HEK293 (cell line): ENCODE measurements at regions not wholly inside any gene's neighbourhood (a gene's known extent, or its start where the extent isn't known, plus 50 kb on each side); places are given as distances from the start of the nearest gene placed in this dataset.

Source experiments
- CTCF ChIA-PET: fragments of 350-600 bp; formaldehyde crosslinking; extraction: SDS; loops from one replicate; lab custom pipeline; 2021; ENCODE audit warnings: antibody characterized with exemption; lab: Yijun Ruan, JAX
- POLR2A ChIA-PET: fragments of 300-600 bp; formaldehyde crosslinking; extraction: SDS; loops from one replicate; lab custom pipeline; 2020; ENCODE audit warnings: antibody characterized with exemption, inconsistent platforms; lab: Yijun Ruan, JAX
- H3K27ac ChIP-seq: fragments of 200-500 bp; sonication (Bioruptor generic); 2 replicates; pipeline ENCODE4 v1.5.1; 2014; ENCODE audit warnings: low read depth, low read length, control low read depth, inconsistent platforms; ENCODE audit errors: extremely low read depth
- H3K36me3 ChIP-seq, 2 experiments: fragments of 200-500 bp in 1 of 2; sonication (Bioruptor generic) in 1 of 2; 1 replicate in 1 of 2; 2 replicates in 1 of 2; pipeline ENCODE4 v1.5.1; 2014 to 2017; ENCODE audit warnings: inconsistent platforms in 2 of 2, low read length in 2 of 2; ENCODE audit not compliant: control insufficient read depth in 2 of 2, insufficient read depth in 1 of 2
- H3K4me1 ChIP-seq: fragments of 200-500 bp; sonication (Bioruptor generic); 2 replicates; pipeline ENCODE4 v1.5.1; 2014; ENCODE audit warnings: mild to moderate bottlenecking, low read length, inconsistent platforms; ENCODE audit not compliant: control insufficient read depth, insufficient read depth
- H3K4me3 ChIP-seq: 2 replicates; pipeline ENCODE4 v1.5.1; 2011; ENCODE audit warnings: low read depth, mild to moderate bottlenecking, control low read depth, low read length, moderate library complexity
- H3K9me3 ChIP-seq: fragments of 200-500 bp; sonication (Bioruptor generic); 2 replicates; pipeline ENCODE4 v1.5.1; 2014; ENCODE audit warnings: low read depth, low read length, inconsistent platforms; ENCODE audit not compliant: control insufficient read depth, insufficient read depth
- ATF2 ChIP-seq: fragments of 450-650 bp; formaldehyde crosslinking; IDR thresholded peaks from 2 replicates; pipeline ENCODE4 v1.5.1; 2016; ENCODE audit warnings: missing biosample characterization, missing genetic modification characterization, low read depth
- GLIS1 ChIP-seq: fragments of 450-650 bp; formaldehyde crosslinking; IDR thresholded peaks from 2 replicates; pipeline ENCODE4 v1.5.1; 2016; ENCODE audit warnings: missing biosample characterization, missing genetic modification characterization
- IKZF3 ChIP-seq: fragments of 450-650 bp; IDR thresholded peaks from 2 replicates; pipeline ENCODE4 v1.5.0; 2018; ENCODE audit warnings: missing biosample characterization, mild to moderate bottlenecking, missing genetic modification characterization, moderate library complexity
- KLF10 ChIP-seq: fragments of 450-650 bp; IDR thresholded peaks from 2 replicates; pipeline ENCODE4 v1.5.1; 2018; ENCODE audit warnings: missing biosample characterization, mild to moderate bottlenecking, missing genetic modification characterization
- KLF7 ChIP-seq: fragments of 450-650 bp; formaldehyde crosslinking; IDR thresholded peaks from 2 replicates; pipeline ENCODE4 v1.5.1; 2016; ENCODE audit warnings: missing biosample characterization, missing genetic modification characterization, borderline replicate concordance
- MYNN ChIP-seq: fragments of 450-650 bp; formaldehyde crosslinking; IDR thresholded peaks from 2 replicates; pipeline ENCODE4 v1.5.1; 2016; ENCODE audit warnings: missing biosample characterization, missing genetic modification characterization, borderline replicate concordance
- OSR2 ChIP-seq: fragments of 450-650 bp; formaldehyde crosslinking; IDR thresholded peaks from 2 replicates; pipeline ENCODE4 v1.5.1; 2016; ENCODE audit warnings: missing biosample characterization, missing genetic modification characterization
- PRDM1 ChIP-seq: fragments of 450-650 bp; formaldehyde crosslinking; IDR thresholded peaks from 2 replicates; pipeline ENCODE4; 2016; ENCODE audit warnings: missing biosample characterization, missing genetic modification characterization
- PRDM10 ChIP-seq: fragments of 450-650 bp; formaldehyde crosslinking; IDR thresholded peaks from 2 replicates; pipeline ENCODE4 v1.5.1; 2016; ENCODE audit warnings: missing biosample characterization, missing genetic modification characterization
- ZBTB21 ChIP-seq: fragments of 450-650 bp; formaldehyde crosslinking; IDR thresholded peaks from 2 replicates; pipeline ENCODE4 v1.5.1; 2017; ENCODE audit warnings: missing biosample characterization, missing genetic modification characterization
- ZBTB7A ChIP-seq: fragments of 450-650 bp; formaldehyde crosslinking; IDR thresholded peaks from 2 replicates; pipeline ENCODE4 v1.5.1; 2016; ENCODE audit warnings: low read depth, missing biosample characterization, missing genetic modification characterization
- ZBTB8A ChIP-seq: fragments of 450-650 bp; formaldehyde crosslinking; IDR thresholded peaks from 2 replicates; pipeline ENCODE4 v1.5.1; 2016; ENCODE audit warnings: missing biosample characterization, missing genetic modification characterization
- ZEB2 ChIP-seq: fragments of 450-650 bp; formaldehyde crosslinking; IDR thresholded peaks from 2 replicates; pipeline ENCODE4 v1.5.1; 2016; ENCODE audit warnings: missing biosample characterization, missing genetic modification characterization
- ZNF140 ChIP-seq: fragments of 450-650 bp; formaldehyde crosslinking; IDR thresholded peaks from 2 replicates; pipeline ENCODE4 v1.5.1; 2016; ENCODE audit warnings: missing biosample characterization, missing genetic modification characterization
- ZNF335 ChIP-seq: fragments of 450-650 bp; formaldehyde crosslinking; conservative IDR thresholded peaks from 2 replicates; pipeline ENCODE4 v1.5.1; 2016; ENCODE audit warnings: missing biosample characterization, missing genetic modification characterization
- ZNF426 ChIP-seq: fragments of 450-650 bp; formaldehyde crosslinking; IDR thresholded peaks from 2 replicates; pipeline ENCODE4 v1.5.1; 2017; ENCODE audit warnings: missing biosample characterization, missing genetic modification characterization, mild to moderate bottlenecking, inconsistent platforms, moderate library complexity
- ZNF518A ChIP-seq: fragments of 450-650 bp; formaldehyde crosslinking; conservative IDR thresholded peaks from 2 replicates; pipeline ENCODE4 v1.5.1; 2016; ENCODE audit warnings: low read depth, missing biosample characterization, missing genetic modification characterization
- ZNF600 ChIP-seq: fragments of 450-650 bp; formaldehyde crosslinking; IDR thresholded peaks from 2 replicates; pipeline ENCODE4 v1.5.1; 2016; ENCODE audit warnings: missing biosample characterization, missing genetic modification characterization
- ZNF629 ChIP-seq: fragments of 450-650 bp; formaldehyde crosslinking; IDR thresholded peaks from 2 replicates; pipeline ENCODE4 v1.5.1; 2017; ENCODE audit warnings: missing biosample characterization, missing genetic modification characterization
- ZNF660 ChIP-seq: fragments of 450-650 bp; IDR thresholded peaks from 2 replicates; pipeline ENCODE4 v1.5.1; 2018; ENCODE audit warnings: missing biosample characterization, mild to moderate bottlenecking, missing genetic modification characterization
- ZNF664 ChIP-seq: fragments of 450-650 bp; formaldehyde crosslinking; IDR thresholded peaks from 2 replicates; pipeline ENCODE4 v1.5.1; 2016; ENCODE audit warnings: missing biosample characterization, missing genetic modification characterization
- ZNF692 ChIP-seq: fragments of 450-650 bp; formaldehyde crosslinking; IDR thresholded peaks from 2 replicates; pipeline ENCODE4 v1.5.1; 2016; ENCODE audit warnings: missing biosample characterization, missing genetic modification characterization

GRCh38 chr6:27668442-27669294 lies 195.8 kb upstream of the ZNF184 start (continued):
- TF ChIP-seq MYNN (no peak), ZBTB7A (tag by site-specific recombination) (no peak), ZNF518A (tag by site-specific recombination) (no peak)

- Histone ChIP-seq H3K36me3 (no peaks in the 10 kb centered on the region), H3K4me1 (no peaks in the 10 kb centered on the region), H3K4me3 (peak overlapping the region; percentile 52), H3K27ac (no peak overlapping the region), H3K9me3 (no peaks in the 10 kb centered on the region)
- CTCF ChIA-PET, result interaction anchor here (0.6 kb wide), 1 partner anchor 14 kb away, joined by 4 read pairs; no protein-coding TSS in a partner anchor
- POLR2A ChIA-PET, result interaction anchor here (1.6 kb wide), 1 partner anchor 7 kb away, joined by 3 read pairs; no protein-coding TSS in a partner anchor
- TF ChIP-seq ZBTB8A (tag by site-specific recombination), result peak; percentile 37; the same call in 1 of the 2 replicates
- peak; percentile 71 for TF ChIP-seq KLF10
- 0 out of 2 replicates have a peak, but pooled peaks have one; percentile 7 for TF ChIP-seq PRDM1 (tag by site-specific recombination)
- TF ChIP-seq ZNF140 (tag by site-specific recombination), result no peak
- TF ChIP-seq ZNF600 (tag by site-specific recombination), result 0 out of 2 replicates have a peak, but pooled peaks have one; percentile 14
- peak; percentile 69 for TF ChIP-seq ZNF335 (tag by site-specific recombination)
- no peak for TF ChIP-seq KLF7 (tag by site-specific recombination)
- peak; percentile 86 for TF ChIP-seq ZNF629 (tag by site-specific recombination)
- TF ChIP-seq ZEB2 (tag by site-specific recombination), result 0 out of 2 replicates have a peak, but pooled peaks have one; percentile 32
- TF ChIP-seq IKZF3, result no peak
- TF ChIP-seq PRDM10, result peak; percentile 20; the same call in 1 of the 2 replicates
- TF ChIP-seq ZBTB21 (tag by site-specific recombination), result peak; percentile 74
- TF ChIP-seq ZNF426 (tag by site-specific recombination), result no peak
- TF ChIP-seq GLIS1 (tag by site-specific recombination), result peak; percentile 30; the same call in 1 of the 2 replicates
- TF ChIP-seq ZNF692 (tag by site-specific recombination), result peak; percentile 12; the same call in 1 of the 2 replicates
- TF ChIP-seq OSR2 (tag by site-specific recombination), result peak; percentile 36; the same call in 1 of the 2 replicates
- TF ChIP-seq ZNF660 (tag by site-specific recombination), result no peak
- TF ChIP-seq ZNF664 (tag by site-specific recombination), result peak; percentile 94
- 0 out of 2 replicates have a peak, but pooled peaks have one; percentile 30 for TF ChIP-seq ATF2 (tag by site-specific recombination)
Measured at GRCh38 chr6:27667657-27668441, 194.9 kb upstream of the ZNF184 start.
